HG03103 (cell line): ENCODE measurements at regions not wholly inside any gene's neighbourhood (a gene's known extent, or its start where the extent isn't known, plus 50 kb on each side); places are given as distances from the start of the nearest gene placed in this dataset.

Source experiments
- ATAC-seq: cut with Tn5 transposase; IDR thresholded peaks from one replicate; pipeline ENCODE4 v1.9.1; 2021; ENCODE audit warnings: low read depth; ENCODE audit not compliant: unreplicated experiment

DNA sequence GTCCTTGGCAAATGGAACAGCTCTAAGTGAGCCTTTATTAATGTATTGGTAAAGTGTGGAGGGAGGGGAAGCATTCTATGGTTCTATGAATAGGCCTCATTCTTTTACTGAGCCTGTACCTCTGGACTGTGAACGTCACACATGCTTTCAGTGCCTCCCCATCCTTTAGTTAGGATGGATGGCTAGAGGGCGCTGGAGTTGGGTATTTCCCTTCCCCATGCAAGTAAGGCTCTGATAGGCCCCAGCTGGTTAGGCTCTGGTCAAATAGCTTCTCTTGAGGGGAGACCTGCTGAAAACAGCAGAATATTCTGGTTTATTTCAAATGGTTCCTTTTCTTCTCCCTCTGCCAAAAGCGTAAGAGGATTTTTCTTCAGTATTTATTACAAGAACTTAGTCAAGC is 860.9 kb upstream of the MDGA2 start:
- no peak for ATAC-seq

DNA sequence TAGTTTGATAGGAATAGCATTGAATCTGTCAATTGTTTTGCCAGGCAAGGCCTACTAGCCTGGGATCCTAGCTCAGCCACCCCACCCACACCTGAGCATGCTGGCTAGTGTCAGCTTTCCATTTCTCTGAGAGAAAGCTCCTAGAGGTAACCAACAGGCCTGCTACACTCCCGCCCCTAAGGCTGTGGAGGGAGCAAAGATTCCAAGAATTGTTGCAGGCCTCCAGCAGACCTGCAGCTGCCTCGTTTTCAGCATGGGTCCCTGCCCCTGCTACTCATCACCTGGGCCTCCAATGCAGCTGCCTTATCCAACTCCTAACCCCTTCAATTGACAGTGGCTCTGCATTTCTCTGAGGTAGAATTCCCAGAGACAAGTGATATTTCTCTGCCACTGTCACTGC is 852.4 kb upstream of the MDGA2 start:
- no peak for ATAC-seq

DNA sequence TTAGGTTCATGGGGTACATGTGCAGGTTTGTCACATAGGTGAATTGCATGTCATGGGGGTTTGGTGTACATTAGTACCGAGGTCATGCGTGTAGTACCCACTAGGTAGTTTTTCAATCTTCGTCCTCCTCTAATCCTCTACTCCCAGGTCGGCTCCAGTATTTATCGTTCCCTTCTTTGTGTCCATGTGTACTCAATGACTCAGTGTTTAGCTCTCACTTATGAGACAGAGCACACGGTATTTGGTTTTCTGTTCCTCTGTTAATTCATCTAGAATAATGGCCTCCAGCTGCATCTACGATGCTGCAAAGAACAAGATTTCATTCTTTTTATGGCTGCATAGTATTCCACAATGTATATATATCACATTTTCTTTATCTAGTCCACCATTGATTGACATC is 850.9 kb upstream of the MDGA2 start:
- ATAC-seq: no peak

DNA sequence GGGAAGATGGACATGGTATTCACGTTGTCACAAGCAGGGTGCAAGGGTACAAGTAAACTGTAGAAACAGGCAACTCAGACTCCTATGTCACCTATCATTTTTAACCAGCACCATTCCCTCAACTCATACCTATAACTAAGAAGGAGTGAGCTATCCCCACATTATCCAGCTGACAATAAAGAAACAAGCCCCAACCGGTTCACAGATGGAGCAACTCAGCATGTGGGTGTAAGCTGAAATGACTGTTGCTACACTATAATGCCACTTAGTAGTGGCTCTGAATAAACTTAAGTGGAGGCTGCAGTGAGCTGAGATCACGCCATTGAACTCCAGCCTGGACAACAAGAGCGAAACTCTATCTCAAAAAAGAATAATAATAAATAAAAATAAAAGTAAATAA is 829.5 kb upstream of the MDGA2 start:
- ATAC-seq: no peak

DNA sequence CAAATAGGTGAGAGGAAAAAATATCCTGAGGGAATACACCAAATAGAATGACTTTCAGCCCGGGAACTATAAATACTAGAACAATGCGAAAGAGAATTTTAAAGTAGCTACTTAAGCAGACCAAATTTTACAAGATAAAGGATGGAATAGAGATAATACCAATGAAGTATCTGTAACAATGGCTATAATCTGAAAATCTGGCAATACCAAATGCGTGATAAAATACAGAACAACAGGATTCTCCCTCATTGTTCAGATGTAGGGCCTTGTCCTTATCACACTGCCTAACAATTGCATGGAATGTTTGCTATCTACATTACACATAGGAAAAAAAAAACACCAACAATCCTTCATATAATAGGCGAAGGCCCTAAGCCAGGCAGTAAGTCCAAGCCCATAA is 815.4 kb upstream of the MDGA2 start:
- ATAC-seq: no peak

DNA sequence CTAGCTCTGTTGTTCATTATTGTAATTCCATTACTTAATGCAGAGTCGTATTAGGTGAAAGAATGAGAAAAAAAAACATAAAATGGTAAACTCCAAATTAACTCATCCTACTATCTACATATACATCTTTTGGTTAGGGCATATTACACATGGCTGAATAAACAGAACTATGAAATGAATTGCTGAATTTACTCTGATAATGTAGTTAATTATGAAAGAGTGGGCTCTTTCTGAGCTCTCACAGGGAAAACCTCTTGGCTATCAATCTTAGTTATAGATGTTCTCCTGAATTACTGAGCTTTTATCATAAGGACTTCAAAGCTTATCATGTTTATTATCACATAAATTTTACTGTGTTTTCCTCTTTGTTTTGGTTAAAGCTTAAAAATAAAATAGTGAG is 798.5 kb upstream of the MDGA2 start:
- no peak for ATAC-seq

DNA sequence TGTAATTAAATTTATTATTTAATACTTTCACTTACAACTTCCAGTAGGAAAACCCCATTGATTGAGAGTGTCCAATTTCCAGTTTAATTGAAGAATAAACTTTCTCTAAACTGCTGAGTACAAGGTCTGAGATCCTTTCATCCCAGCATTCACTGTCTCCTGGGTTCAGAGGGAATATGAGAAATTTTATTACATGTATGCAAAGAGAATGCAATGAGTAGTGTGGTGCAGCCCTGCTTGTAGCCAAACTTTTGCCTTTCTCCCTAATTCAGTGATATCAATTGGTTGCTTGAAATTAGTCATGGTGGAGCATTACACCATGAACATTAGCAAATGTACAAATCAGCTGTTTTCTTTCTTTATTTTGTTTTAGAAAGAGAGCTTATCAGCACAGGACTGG is 780.6 kb upstream of the MDGA2 start:
- no peak for ATAC-seq

DNA sequence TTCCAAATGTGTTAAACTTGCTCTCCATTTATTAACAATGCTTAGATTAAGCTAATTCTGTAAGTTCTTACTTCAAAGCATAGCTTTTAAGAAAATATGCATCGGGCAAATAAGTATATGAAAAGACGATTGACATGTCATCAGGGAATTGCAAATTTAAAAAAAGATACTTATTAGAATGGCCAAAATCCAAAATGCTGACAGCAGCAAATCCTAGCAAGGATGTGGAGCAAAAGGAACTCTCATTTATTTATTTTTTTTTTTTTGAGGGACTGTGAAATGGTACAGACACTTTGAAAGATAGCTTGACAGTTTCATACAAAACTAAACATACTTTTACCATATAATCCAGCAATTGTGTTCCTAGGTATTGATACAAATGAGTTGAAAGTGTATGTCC is 779.5 kb upstream of the MDGA2 start:
- no peak for ATAC-seq

DNA sequence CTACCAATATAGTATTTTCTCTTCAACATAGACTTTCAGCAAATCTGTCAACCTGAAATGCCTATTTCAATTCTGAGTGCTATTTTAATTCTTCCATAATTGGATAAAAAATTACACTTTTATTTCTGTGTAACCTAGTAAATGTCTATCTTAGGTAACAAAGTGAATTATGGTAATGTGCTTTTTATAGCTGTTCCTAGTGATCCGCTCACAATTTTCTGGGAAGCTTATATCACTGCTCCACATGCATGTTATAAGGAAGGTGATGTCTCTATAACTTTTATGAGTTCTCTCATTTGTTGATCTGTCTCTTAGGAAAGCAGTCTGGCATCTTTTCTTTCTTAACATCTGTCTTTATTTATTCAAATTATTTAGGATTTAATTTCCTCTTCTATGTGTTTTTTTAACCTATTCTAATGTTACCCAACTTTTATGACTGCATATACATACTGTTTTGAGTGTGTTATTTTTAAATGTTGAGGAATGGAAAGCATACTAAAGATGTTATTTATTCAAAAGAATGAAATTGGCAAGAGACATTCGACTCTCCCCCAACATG is 777.1 kb upstream of the MDGA2 start:
- ATAC-seq: no peak

DNA sequence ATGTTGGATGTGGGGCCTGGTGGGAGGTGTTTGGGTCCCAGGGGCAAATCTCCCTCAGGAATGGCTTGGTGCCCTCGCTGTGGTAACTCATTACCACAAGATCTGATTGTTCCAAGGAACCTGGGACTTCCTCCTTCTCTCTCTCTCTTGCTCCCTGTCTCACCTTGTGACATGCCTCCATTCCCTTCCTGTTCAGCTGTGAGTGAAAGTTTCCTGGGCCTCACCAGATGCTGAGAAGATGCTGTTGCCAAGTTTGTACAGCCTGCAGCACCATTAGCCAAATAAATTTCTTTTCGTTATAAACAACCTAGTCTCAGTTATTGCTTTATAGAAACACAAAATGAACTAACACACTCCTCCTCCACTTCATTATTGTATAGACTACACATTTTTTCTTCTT is 759.8 kb upstream of the MDGA2 start:
- ATAC-seq: no peak

DNA sequence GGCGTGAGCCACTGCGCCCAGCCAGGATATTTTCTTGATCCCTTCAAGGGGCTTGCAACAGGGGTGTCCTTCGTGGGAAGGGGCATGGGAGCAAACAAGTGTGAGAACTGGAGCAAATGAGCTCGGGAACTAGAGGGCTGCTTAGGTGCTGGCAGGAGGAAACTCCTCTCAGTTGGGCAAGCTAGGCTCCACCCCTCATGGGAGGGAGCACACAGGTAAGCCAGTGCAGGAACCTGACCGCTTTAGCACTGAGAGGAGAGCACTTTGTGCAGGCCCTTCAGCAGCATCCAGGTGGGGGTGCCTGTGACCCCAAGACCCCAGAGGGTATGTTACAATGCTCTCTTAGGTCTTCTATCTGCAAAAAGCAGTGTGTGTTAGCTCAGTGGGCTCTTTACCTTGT is 755.4 kb upstream of the MDGA2 start:
- ATAC-seq: no peak

DNA sequence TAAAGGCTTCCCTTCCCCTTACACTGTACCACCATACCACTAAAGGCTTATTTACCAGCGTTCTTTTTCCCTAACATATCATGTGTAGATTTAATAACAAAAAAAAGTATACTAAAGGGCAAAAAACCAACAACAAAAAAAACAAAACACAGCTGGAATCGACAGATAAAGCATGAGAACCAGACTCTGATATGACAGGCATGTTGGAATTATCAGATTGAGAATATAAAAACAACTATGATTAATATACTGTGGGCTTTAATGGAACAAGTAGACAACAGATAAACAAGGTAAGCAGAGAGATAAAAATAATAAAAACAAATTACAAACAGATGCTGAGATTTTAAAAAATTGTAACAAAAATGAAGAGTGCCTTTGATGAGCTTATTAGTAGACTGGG is 754.1 kb upstream of the MDGA2 start:
- ATAC-seq: no peak

DNA sequence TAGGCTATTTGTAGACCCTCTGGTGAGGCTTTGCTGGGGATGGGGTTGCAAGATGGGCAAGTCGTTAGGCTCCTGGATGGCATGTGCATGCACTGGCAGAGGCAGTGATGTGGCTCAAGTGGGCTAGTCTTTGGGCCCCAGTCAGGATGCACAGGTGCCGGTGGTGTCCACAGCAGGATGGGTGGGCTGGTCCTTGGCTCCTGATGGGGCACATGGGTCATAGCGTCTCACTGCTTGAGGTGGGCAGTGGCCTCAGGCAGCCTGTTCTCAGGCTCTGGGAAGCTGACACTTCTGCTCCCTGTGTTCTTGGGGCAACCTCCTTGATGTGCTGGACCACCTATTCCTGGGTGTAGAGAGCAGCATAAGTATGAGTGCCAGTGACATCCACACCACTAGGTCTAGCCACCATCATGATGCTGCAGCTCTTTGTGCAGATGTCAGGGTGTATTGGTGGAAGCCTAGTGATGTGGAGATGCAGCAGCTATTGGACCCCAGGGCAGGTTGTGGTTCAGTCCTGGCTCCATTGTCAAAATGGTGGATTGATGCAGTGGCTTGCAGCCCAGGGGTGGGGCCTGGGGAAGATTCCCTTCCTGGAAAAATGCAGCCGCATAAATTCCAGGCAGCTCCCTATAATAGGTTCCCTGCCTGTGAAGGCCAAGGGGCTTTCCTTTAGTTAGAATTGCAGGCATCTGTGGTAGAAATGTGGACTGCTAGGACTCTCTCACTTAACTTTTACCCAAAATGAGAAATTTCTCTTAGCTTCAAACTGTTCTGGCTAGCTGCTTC is 742.5 kb upstream of the MDGA2 start:
- ATAC-seq: no peak

DNA sequence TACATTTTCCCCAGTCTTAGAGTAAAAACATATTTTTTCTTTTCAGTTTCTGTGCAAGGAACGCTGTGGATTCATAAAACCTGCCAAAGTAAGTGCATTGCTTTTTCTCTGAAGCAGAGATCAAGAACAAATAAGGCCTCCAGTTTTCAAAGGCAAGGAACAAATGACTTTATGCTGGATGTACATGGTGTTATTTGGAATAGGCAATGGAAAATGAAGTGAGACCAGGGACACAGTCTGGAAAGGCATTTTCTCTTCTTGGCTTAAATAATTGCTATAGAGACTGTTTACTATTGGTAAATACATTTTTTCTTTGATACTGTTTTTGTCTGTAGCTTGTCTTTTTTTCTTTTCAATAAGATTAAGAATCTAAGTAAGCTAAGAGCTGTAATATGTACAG is 725.9 kb upstream of the MDGA2 start:
- ATAC-seq: no peak

DNA sequence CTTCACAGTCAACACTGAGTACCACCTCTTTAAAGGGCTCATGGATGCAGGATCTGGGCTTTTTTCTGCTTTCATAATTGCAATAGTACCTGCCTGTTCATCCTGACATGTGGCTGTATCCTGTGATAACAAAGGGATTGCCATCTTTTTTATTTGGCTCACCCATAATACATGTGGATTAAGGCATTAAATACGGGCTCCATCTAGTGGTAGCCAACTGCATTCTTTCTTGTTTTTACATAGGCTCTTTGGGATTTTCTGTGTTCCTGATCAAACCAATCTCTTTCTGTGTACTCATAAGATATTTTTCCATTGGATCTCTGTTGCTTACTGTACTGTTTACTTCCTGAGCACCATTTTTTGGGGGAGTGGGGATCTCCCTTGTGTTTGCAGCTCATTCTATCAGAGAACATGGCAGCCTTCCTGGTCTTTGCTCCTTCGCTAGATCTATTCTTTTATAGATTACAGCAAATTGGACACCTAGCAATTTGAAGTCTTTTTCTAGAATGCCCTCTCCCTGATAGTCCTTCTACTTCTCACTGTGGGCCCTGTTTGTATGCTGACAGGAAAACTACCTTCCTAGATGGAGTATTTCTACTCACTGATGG is 723.4 kb upstream of the MDGA2 start:
- peak; percentile 82 for ATAC-seq

DNA sequence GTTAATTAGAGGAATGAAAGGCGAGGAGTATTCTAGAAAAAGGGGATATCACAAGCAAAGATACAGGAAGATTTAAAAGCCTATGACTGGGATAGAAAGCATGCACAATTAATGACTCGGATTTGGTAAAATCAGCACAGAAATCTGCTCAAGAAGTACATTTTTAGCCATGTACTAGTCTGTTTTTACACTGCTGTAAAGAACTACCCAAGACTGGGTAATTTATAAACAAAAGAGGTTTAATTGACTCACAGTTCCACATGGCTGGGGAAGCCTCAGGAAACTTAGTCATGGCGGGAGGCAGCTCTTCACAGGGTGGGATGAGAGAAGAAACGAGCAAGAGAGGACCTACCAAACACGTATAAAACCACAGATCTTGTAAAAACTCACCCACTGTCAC is 716.3 kb upstream of the MDGA2 start:
- ATAC-seq: no peak

DNA sequence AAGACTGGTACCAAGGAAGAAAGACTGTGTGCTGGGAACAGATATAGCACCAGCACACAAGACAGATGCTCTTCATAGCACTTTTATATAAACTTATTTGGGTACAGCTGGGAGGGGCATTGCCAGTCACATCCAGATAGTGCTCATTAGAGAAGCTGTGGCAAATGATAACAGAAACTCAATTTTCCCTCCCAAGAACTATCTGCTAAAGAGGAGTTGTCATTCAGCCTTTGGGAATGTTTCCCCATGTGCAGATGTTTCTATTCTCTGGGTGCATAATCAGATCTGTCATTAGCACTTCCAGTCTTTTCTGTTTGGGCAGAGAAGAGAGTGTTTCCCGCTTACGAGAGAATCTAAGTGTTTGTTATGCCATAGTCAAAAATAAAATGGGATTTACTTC is 714.9 kb upstream of the MDGA2 start:
- ATAC-seq: no peak

DNA sequence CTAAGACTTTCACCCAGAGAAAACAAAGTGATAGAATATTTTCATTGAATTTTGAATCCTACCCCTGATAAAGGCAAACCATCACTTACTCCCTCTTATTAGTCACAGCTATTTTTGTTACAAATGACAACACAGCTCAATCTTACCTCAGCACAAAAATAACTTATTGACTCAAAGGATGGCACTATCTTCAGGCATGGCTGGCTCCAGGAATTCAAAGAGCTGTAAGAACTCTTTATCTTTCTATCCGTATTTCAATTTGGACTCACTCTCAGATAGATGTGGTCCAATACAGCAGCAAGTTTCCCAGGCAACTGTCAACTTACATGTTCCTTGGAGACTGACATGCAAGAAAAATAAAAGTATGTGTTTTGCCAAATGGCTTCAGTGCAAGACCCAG is 709.4 kb upstream of the MDGA2 start:
- ATAC-seq: no peak

DNA sequence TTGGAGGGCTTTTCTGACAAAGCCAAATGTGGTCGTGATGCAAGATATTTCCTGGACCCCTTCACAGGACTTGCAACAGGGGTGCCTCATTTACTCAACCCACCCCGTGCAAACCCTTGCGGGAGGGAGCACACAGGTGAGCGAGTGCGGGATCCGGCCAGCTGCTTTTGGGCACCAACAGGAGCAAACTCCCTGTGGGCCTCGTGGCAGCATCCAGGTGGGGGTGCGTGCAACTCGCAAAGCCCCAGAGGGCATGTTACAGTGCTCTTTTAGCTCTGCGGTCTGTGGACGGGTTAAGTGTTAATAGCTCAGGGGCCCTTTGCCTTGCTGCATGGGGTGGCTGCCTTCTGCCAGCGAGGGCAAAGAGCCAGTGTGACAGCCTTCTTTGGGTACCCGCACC is 707.6 kb upstream of the MDGA2 start:
- ATAC-seq: no peak

DNA sequence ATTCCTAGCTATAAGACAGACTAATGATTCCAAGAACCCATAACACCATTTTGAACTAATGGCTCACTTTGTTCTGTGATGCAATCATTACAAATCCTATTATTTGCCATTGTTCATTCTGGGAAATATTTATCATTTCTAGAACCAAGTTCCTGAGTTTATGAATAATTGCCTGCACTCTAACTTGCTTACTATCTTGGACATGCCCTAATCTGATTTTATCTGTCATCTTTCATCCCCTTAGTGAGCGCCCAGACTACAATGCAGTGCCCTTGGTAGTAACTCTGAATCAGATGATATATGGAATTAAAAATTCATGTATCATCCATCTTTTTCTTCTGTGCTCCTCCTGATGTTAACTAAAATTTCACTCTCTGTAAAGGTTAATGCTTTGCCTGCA is 703.1 kb upstream of the MDGA2 start:
- ATAC-seq: no peak

DNA sequence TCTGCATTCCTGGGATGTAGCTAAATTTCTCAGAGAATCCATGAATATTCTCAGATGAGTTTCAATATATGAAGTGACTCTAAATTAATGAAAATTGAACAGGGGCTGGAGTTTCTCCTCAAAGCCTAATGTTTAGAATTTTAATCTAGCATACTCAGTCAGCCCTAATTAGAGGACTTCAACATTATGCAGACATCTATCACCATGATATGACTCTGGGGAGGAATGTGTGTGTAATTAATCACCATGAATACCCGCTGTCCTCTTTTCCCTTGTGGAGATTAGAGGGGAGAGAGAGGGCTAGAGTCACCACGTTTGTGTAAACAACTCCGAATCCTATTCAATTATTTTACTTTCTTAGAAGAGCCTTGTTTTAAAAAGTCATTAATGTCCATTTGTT is 698.6 kb upstream of the MDGA2 start:
- ATAC-seq: no peak

DNA sequence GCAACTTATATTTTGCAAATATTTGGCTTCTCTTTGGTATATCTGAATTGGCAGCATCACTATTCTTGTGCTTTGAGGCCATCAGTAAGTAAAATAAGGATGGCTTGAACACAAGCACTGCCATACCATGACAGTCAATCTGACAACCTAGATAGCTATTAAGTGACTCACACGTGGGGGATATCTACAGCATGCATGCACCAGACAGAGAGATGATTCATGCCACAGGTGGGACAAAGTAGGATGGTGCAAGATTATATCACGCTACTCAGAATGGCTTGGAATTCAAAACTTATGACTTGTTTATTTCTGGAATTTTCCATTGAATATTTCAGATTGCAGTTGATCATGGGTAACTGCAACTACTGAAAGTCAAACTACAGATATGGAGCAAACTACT is 675.6 kb upstream of the MDGA2 start:
- no peak for ATAC-seq
